ENCODE measurements at regions not wholly inside any gene's neighbourhood (a gene's known extent, or its start where the extent isn't known, plus 50 kb on each side); places are given as distances from the start of the nearest gene placed in this dataset.
"Not testable (repeated sequence)": the region's sequence is repeated elsewhere in the genome, so short reads cannot be mapped to it uniquely, and the experiment has no call there.

- DNase-seq (ENCODE audit: low spot score) = no peak
Observed at GRCh38 chr22:25395915-25396314, 168.6 kb upstream of the GRK3 start.

GRCh38 chr22:25396615-25397200, 167.8 kb upstream of the GRK3 start:
- no peak for DNase-seq (ENCODE audit: low spot score)

GRCh38 chr22:25397616-25398015, 166.9 kb upstream of the GRK3 start:
- DNase-seq (ENCODE audit: low spot score) = no peak

DNA sequence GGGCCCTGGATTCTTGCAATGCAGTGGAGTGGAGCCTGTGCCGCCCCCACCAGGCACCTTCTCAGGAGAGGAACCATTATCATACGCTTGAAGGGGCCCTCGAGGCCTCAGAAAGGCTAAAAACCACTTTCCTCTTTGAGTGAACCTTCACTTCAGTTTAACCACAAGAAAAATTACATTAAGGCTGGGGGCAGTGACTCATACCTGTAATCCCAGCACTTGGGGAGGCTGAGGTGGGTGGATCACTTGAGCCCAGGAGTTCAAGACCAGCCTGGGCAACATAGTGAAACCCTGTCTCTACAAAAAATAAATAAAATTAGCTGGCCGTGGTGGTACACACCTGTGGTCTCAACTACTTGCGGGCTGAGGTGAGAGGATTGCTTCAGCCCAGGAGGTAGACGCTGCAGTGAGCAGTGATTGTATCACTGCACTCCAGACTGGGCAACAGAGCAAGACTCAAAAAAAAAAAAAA, 165.8 kb upstream of the GRK3 start:
- DNase-seq (ENCODE audit: low spot score) = not testable (repeated sequence)

DNA sequence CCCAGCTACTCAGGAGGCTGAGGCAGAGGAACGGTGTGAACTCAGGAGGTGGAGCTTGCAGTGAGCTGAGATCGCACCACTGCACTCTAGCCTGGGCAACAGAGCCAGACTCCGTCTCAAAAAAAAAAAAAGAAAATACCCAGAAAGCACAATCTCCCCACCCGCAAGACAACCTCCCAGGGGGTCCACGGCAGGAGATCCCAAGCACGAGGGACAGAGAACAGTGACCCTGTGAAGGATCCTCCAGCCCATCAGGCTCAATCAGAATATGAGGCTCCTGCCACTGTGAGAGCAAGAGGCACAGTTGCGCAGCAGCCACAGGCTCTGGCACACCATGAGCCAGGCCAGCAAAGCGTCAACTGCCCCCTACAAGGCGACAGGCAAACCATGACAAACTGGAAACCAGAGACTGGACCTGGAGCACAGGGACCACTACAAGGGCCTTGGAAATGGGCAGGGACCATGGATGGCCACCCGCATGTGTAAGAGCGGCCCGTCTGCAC, 164.8 kb upstream of the GRK3 start:
- no peak for DNase-seq (ENCODE audit: low spot score)

DNA sequence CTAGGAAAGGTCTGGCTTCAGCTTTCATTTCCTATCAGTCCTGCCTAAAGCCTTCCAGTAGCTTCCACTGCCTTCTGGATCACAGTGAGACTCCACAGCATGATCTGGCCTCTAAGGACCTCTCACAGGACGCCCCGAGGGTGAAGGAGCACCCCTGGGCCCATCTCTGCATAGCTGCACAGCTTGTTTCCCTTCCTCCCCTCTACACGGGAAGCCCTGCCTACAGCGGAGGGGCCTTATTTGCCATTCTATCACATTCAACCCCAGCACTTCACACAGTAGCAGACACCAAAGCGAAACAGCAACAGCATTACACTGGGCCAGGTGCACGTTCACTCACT, 162.3 kb upstream of the GRK3 start:
- no peak for DNase-seq (ENCODE audit: low spot score)

DNA sequence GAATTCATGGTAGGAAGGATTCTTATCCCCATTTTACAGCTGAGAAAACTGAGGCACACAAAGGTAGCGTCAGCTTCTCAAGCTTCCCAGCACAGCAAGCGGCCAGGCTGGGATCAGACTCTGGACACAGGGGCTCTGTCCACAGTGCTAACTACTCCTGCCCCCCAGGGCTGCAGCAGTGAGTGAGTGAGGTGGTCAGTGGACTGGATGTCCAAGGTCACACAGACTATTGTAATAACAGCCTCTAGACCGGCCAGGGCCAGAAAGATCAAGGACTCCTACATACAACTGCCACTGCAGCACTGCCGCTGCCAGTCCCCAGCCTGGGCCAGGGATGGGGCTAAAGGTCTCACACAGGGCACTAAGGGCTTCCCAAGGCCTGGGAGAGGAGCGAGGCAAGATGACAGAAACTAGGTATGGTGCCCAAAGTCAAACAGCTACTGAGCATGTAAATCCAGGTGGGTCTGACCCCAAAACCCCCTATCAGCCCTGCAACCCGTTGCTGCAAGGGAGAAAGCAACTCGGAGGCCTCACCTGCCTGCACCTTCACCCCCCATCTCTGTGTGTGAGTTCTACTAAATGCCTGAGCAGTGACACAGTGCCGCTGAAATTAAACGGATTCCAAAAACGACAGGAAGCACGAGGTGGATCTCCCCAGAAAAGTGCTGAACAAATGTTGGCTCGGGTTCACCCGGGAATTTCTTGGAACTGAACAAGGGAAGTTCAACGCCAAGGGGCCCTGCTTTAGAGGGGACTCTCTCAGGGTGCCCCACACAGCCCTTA, 161.8 kb upstream of the GRK3 start:
- no peak for DNase-seq (ENCODE audit: low spot score)

DNA sequence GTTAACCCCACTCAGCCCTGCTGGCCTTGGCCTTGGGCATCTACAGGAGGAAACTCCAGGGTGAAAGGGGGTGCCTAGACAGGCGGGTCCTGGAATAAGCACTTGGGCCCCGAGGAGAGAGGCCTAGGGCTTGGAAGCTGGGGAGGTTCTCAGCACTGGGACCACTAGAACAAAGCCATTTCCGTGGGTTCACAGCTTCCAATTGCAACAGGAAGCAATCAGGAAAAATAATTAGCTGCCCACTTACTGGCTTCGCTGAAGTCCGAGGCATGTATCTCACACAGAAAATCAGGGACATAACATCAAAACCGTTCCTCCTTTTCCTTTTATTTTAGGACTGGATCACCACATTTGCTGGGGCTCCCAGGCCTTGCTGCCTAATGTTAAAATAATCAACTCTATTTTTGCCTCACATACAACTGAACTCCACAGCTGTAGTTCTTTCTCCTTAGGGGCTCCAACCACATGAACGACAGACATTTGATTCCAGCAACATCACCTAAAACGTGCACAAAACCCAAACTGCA, 161.1 kb upstream of the GRK3 start:
- no peak for DNase-seq (ENCODE audit: low spot score)

- no peak for DNase-seq (ENCODE audit: low spot score)
Observed at GRCh38 chr22:25403811-25404471, 160.5 kb upstream of the GRK3 start.

- no peak for DNase-seq (ENCODE audit: low spot score)
Observed at GRCh38 chr22:25404556-25404927, 159.9 kb upstream of the GRK3 start.

GRCh38 chr22:25404928-25405816, 159.3 kb upstream of the GRK3 start:
- DNase-seq (ENCODE audit: low spot score) = peak; percentile 46

DNA sequence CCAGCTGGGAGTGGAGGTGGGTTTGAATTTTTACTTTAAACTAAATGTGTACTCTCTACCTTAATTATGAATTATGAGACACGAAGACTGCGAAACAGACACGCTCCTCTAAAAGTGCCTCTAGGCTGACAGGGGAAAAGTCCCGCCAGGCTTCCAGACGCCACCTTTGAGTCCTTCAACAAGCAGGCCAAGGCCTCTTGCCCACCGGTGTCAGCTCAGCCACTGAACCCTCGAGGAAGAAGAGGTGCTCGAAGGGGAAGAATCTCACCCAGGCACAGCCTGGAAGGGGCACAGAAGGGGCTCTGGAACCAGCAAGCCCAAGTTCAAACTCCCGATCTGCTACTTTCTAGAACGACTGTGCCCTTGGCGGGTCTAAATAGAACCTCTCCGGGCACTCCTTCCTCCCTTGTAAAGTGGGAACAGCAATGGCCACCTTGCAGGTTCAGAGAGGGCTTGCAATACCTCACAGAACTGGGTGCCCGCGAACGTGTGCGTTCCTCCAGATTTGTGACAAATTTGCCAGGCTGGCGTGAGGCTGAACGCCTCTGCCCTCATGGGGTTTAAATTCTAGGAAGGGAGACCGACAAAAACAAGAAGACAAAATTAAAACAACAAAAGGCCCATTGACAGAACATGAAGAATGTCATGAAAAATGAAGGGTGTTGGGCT, 158.5 kb upstream of the GRK3 start:
- DNase-seq (ENCODE audit: low spot score) = no peak

GRCh38 chr22:25406510-25407210, 157.8 kb upstream of the GRK3 start:
- no peak for DNase-seq (ENCODE audit: low spot score)

DNA sequence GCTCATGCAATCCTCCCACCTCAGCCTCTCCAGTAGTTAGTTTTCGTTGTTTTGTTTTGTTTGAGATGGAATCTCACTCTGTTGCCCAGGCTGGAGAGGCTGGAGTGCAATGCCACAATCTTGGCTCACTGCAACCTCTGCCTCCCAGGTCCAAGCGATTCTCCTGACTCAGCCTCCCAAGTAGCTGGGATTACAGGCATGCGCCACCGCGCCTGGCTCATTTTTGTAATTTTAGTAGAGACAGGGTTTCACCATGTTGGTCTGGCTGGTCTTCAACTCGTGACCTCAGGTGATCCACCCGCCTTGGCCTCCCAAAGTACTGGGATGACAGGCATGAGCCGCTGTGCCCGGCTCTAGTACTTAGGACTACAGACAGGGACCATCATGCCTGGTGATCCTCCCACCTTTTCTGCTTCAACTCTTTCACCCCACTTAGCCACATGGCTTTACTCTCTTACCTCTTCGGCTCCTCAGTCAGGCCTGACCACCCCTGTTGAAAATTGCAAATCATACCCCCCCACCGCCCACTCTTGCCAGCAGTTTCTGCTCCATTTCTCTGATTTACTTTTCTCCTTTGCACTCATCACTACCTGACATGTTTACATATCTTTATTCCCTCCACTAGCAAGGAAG, 157.1 kb upstream of the GRK3 start:
- DNase-seq (ENCODE audit: low spot score) = no peak

DNA sequence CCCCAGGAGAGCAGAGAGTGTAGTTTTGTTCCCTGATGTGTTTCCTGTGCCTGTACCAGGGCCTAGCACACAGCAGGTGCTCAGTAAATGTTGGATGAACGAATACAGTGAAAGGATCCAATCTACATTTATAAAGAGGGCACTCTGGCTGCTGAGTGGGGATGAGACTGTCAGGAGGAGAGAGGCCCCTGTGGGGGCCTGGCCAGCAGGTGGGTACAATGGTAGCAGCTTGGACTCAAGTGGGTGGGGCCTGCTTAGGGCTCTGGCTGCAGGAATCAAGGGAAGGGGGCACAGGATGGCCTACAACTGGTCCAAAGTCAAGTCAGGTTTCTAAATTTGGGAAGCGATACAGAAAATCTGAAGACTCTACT, 156.6 kb upstream of the GRK3 start:
- no peak for DNase-seq (ENCODE audit: low spot score)

- no peak for DNase-seq (ENCODE audit: low spot score)
Observed at GRCh38 chr22:25409240-25409639, 155.2 kb upstream of the GRK3 start.

- no peak for DNase-seq (ENCODE audit: low spot score)
Observed at GRCh38 chr22:25410849-25411248, 153.6 kb upstream of the GRK3 start.

DNA sequence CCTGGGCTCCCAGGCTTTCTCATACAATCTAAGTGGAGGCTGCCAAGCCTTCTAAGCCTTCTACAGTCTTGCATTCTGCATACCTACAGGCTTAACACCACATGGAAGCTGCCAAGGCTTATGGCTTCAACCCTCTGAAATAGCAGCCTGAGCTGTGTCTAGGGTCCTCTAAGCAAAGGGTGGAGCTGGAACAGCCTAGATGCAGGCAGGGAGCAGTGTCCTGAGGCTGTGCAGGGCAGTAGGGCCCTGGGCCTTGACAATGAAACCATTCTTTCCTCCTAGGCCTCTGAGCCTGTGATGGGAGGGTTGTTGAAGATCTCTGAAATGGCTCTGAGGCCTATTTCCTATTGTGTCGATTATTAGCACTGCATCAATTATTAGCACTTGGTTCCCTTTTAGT, 150.9 kb upstream of the GRK3 start:
- no peak for DNase-seq (ENCODE audit: low spot score)

- not testable (repeated sequence) for DNase-seq (ENCODE audit: low spot score)
Observed at GRCh38 chr22:25415731-25416130, 148.7 kb upstream of the GRK3 start.

DNA sequence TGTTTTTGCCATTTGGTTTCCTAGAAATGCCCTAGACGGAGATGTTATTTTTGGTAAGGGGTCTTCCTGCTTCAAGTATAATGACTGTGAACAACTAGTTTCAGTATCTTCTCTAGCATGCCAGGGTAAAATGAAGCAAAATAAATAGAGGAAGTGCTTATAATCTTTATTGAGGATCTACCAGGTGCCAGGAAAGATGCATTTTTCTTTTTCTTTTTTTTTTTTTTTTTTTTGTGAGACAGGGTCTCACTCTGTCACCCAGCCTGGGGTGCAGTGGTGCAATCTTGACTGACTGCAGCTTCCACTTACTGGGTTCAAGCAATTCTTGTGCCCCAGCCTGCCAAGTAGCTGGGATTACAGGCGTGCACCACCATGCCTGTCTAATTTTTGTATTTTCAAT, 146.6 kb upstream of the GRK3 start:
- DNase-seq (ENCODE audit: low spot score) = not testable (repeated sequence)

All from kidney capillary endothelial cell (primary cell).